ENCODE measurements at regions not wholly inside any gene's neighbourhood (a gene's known extent, or its start where the extent isn't known, plus 50 kb on each side); places are given as distances from the start of the nearest gene placed in this dataset.

- TF ChIP-seq, protein P1, sequence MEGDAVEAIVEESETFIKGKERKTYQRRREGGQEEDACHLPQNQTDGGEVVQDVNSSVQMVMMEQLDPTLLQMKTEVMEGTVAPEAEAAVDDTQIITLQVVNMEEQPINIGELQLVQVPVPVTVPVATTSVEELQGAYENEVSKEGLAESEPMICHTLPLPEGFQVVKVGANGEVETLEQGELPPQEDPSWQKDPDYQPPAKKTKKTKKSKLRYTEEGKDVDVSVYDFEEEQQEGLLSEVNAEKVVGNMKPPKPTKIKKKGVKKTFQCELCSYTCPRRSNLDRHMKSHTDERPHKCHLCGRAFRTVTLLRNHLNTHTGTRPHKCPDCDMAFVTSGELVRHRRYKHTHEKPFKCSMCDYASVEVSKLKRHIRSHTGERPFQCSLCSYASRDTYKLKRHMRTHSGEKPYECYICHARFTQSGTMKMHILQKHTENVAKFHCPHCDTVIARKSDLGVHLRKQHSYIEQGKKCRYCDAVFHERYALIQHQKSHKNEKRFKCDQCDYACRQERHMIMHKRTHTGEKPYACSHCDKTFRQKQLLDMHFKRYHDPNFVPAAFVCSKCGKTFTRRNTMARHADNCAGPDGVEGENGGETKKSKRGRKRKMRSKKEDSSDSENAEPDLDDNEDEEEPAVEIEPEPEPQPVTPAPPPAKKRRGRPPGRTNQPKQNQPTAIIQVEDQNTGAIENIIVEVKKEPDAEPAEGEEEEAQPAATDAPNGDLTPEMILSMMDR (IDR thresholded peaks at IDR 0.05) = no peak
- TF ChIP-seq POLR2A (IDR thresholded peaks at IDR 0.05) = no peak
Observed at GRCh38 chr1:221106616-221107015, 227.4 kb downstream of the HLX start.

Measured in thyroid gland (tissue), 4 donors.